GM12878 (cell line): ENCODE measurements at regions not wholly inside any gene's neighbourhood (a gene's known extent, or its start where the extent isn't known, plus 50 kb on each side); places are given as distances from the start of the nearest gene placed in this dataset.

Source experiments
- ATAC-seq: fragments of 200-7000 bp; cut with Tn5 transposase; 3 replicates; pipeline ENCODE4 v1.9.1; 2020; ENCODE audit warnings: mild to moderate bottlenecking, moderate library complexity
- BruUV-seq: library from RNA; stranded (reverse); fragments of 400-500 nt; replicated peaks from 2 replicates; lab custom pipeline; 2021; lab: Mats Ljungman, UMichigan
- CTCF ChIA-PET: fragments of 300-600 bp; sonication (Branson Sonifier 250); formaldehyde crosslinking; extraction: SDS; loops from one replicate; lab custom pipeline; 2021; ENCODE audit warnings: inconsistent platforms; lab: Yijun Ruan, JAX
- POLR2A ChIA-PET: fragments of 350-600 bp; formaldehyde crosslinking; extraction: SDS; loops from one replicate; lab custom pipeline; 2021; ENCODE audit warnings: inconsistent platforms; lab: Charles Lee
- RAD21 ChIA-PET: fragments of 300-600 bp; sonication (Branson Sonifier 250); formaldehyde crosslinking; loops from one replicate; lab custom pipeline; 2023; ENCODE audit warnings: antibody characterized with exemption; ENCODE audit not compliant: unreplicated experiment; lab: Charles Lee
- SMC1A ChIA-PET: fragments of 300-600 bp; sonication (Branson Sonifier 250); formaldehyde crosslinking; loops from one replicate; lab custom pipeline; 2023; ENCODE audit not compliant: unreplicated experiment, uncharacterized antibody; lab: Charles Lee
- DNase-seq: peaks from one replicate; pipeline ENCODE4 v3.0.0-alpha.2; 2011; ENCODE audit warnings: low read depth, low spot score
- FAIRE-seq: peaks from 3 replicates; lab custom pipeline; 2011; peaks lifted over from hg19 to GRCh38; lab: Jason Lieb, UNC
- H2AFZ ChIP-seq: 2 replicates; pipeline ENCODE4 v1.6.0; 2011; ENCODE audit warnings: low read depth, low read length, control low read depth; ENCODE audit not compliant: control insufficient read depth
- H3K27ac ChIP-seq: 2 replicates; pipeline ENCODE4 v1.5.1; 2011; ENCODE audit warnings: control low read depth; ENCODE audit not compliant: control insufficient read depth, insufficient read depth
- H3K27me3 ChIP-seq, 2 experiments: replicated peaks in 1 of 2; 2 replicates each; pipeline versions ENCODE4 v1.6.0 to v1.6.1; 2011; ENCODE audit warnings: low read length in 1 of 2; ENCODE audit not compliant: control insufficient read depth in 2 of 2, insufficient read depth in 2 of 2
- H3K36me3 ChIP-seq, 2 experiments: 2 replicates each; pipeline ENCODE4 v1.5.1; 2011; ENCODE audit warnings: low read length in 1 of 2; ENCODE audit not compliant: control insufficient read depth in 2 of 2, insufficient read depth in 2 of 2
- H3K4me1 ChIP-seq: 2 replicates; pipeline ENCODE4 v1.6.1; 2011; ENCODE audit warnings: mild to moderate bottlenecking, low read length, moderate library complexity, mixed read lengths; ENCODE audit not compliant: control insufficient read depth, insufficient read depth
- H3K4me2 ChIP-seq: 2 replicates; pipeline ENCODE4 v1.6.0; 2011; ENCODE audit warnings: control low read depth; ENCODE audit not compliant: control insufficient read depth, insufficient read depth
- H3K4me3 ChIP-seq: fragments of 200-600 bp; sonication (generic); 2 replicates; pipeline ENCODE4 v1.5.1; 2016
- H3K79me2 ChIP-seq: 2 replicates; pipeline ENCODE4 v1.6.0; 2011; ENCODE audit warnings: low read length; ENCODE audit not compliant: control insufficient read depth, insufficient read depth
- H3K9ac ChIP-seq: 2 replicates; pipeline ENCODE4 v1.8.0; 2011; ENCODE audit warnings: low read length, control low read depth, mixed read lengths; ENCODE audit not compliant: control insufficient read depth, insufficient read depth
- H3K9me3 ChIP-seq: replicated peaks from 3 replicates; pipeline ENCODE4 v1.5.1; 2011; ENCODE audit warnings: mild to moderate bottlenecking, low read length; ENCODE audit not compliant: control insufficient read depth, insufficient read depth
- H4K20me1 ChIP-seq: 2 replicates; pipeline ENCODE4 v1.6.0; 2011; ENCODE audit not compliant: control insufficient read depth, insufficient read depth
- BHLHE40 ChIP-seq, 2 experiments: fragments of 450-650 bp in 1 of 2; IDR thresholded peaks; 2 replicates each; pipeline ENCODE4 v1.6.1; 2011 to 2017; ENCODE audit warnings: low read depth in 2 of 2, borderline replicate concordance in 1 of 2, improper control_type of control experiment in 1 of 2, low read length in 1 of 2, mild to moderate bottlenecking in 1 of 2
- CREM ChIP-seq: IDR thresholded peaks from 2 replicates; pipeline ENCODE4 v1.6.1; 2014; ENCODE audit warnings: antibody characterized with exemption, low read depth
- DPF2 ChIP-seq: fragments of 450-650 bp; IDR thresholded peaks from 2 replicates; pipeline ENCODE4 v1.6.1; 2017; ENCODE audit warnings: mild to moderate bottlenecking
- JUNB ChIP-seq: IDR thresholded peaks from 2 replicates; pipeline ENCODE4 v1.6.1; 2016; ENCODE audit warnings: antibody characterized with exemption, mild to moderate bottlenecking
- NFXL1 ChIP-seq: fragments of 450-650 bp; IDR thresholded peaks from 2 replicates; pipeline ENCODE4 v1.6.1; 2017; ENCODE audit warnings: antibody characterized with exemption, mild to moderate bottlenecking, borderline replicate concordance
- RAD21 ChIP-seq: IDR thresholded peaks from 2 replicates; pipeline ENCODE4 v1.6.1; 2011; ENCODE audit warnings: mild to moderate bottlenecking, low read depth, low read length, moderate library complexity; ENCODE audit not compliant: insufficient read depth
- ZNF24 ChIP-seq: fragments of 450-650 bp; IDR thresholded peaks from 2 replicates; pipeline ENCODE4 v1.6.1; 2017; ENCODE audit warnings: antibody characterized with exemption, mild to moderate bottlenecking
- ZNF622 ChIP-seq: fragments of 450-650 bp; IDR thresholded peaks from 2 replicates; pipeline ENCODE4 v1.6.1; 2017; ENCODE audit warnings: mild to moderate bottlenecking, inconsistent platforms
- WGBS: methylation state at CpG from one replicate; pipeline ENCODE4 v1.1.6; 2016; ENCODE audit warnings: low lambda C conversion rate; ENCODE audit not compliant: insufficient replicate concordance, insufficient coverage; ENCODE audit errors: missing lambda C conversion rate; 5-methylcytosine and 5-hydroxymethylcytosine counted together
- in situ Hi-C: fragments of 300-500 bp; cut with MboI; formaldehyde crosslinking; loops from 9 replicates; pipeline ENCODE4 v1.14.3; 2018; ENCODE audit warnings: mixed read lengths
- intact Hi-C: fragments of 100-400 bp; cut with micrococcal nuclease; formaldehyde crosslinking; loops from one replicate; pipeline ENCODE4 v1.14.2; 2022; ENCODE audit not compliant: unreplicated experiment
- TF ChIP-seq, protein P1 (sequence below): fragments of 150-350 bp; IDR thresholded peaks from 2 replicates; pipeline ENCODE4 v1.6.1; 2016; ENCODE audit warnings: low read depth, low read length
- TF ChIP-seq, protein P2 (sequence below): fragments of 450-650 bp; IDR thresholded peaks from 2 replicates; pipeline ENCODE4 v1.6.1; 2017; ENCODE audit warnings: antibody characterized with exemption, mild to moderate bottlenecking, moderate library complexity
- TF ChIP-seq, protein P3 (sequence below): fragments of 450-650 bp; IDR thresholded peaks from 2 replicates; pipeline ENCODE4 v1.6.1; 2017; ENCODE audit warnings: mild to moderate bottlenecking, moderate library complexity
- TF ChIP-seq, protein P4 (sequence below): IDR thresholded peaks from 2 replicates; pipeline ENCODE4 v1.6.1; 2012; ENCODE audit warnings: low read depth, low read length, improper control_type of control experiment

DNA sequence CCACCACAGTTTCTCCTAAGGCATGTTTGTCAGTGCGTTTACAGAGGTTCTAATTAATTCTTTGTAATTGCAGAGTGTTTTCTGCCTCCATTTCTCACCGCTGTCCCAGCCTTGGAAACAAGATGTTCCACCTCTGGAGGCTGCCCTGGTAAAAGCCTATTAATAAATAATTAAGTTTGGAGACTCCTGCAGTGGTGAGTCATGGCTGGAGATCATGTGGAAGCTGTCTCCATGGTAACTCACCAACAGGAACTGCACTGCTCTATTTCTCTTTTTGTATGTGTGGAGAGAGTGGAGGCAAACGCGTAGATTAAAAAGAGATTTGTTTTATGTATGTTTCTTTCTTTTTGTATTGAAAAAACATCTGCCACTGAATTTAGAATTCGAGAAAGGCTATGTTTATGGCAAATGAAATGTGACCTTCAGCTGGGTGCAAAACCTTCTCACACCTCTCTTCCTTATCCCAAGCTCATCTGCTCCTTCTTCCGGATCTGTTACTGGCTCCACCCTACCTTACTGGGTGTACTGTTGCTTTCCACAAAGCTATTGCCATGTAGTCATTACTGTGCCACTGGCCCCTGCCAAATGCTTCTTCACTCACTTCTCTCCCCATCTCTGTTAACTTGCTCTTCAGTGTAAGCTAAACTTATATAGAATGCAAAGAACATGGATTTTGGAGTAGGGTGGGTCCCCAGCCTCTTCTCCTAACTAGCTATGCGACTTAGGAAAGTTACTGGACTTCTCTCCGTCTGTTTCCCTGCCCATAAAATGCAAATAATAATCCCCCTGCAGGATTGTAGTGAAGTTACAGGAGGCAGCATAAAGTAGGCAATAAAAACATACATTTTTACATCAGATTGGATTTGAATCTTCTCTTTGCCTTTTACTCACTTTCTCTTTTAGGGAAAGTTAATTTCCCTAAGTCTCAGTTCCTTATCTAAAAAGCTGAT is 778.5 kb downstream of the NTRK3 start:
- ATAC-seq (no peak), FAIRE-seq (no peak), DNase-seq (no peak)
- BruUV-seq = no TSS peak
- RAD21 ChIA-PET = no interaction called here
- intact Hi-C loops = no loop called here
- Histone ChIP-seq H3K4me2 (no peak overlapping the region), H3K79me2 (no peaks in the 10 kb centered on the region), H3K4me3 (no peak overlapping the region), H3K36me3 (no peaks in the 10 kb centered on the region), H4K20me1 (no peaks in the 10 kb centered on the region), H3K27ac (no peak overlapping the region), H3K9ac (no peak overlapping the region), H3K27me3 (no peaks in the 10 kb centered on the region), H3K9me3 (no peaks in the 10 kb centered on the region), H3K4me1 (no peaks in the 10 kb centered on the region), H2AFZ (no peak overlapping the region)
- CTCF ChIA-PET = no interaction called here
- SMC1A ChIA-PET = interaction anchor here (1.5 kb wide), 2 partner anchors 16 to 25 kb away, joined by 3 to 4 read pairs; no protein-coding TSS in a partner anchor
- in situ Hi-C loops = no loop called here
- WGBS = under 1% methylated on average over 8 of the region's 8 CpGs
- POLR2A ChIA-PET = no interaction called here
- TF ChIP-seq ZNF24 (no peak), DPF2 (no peak), JUNB (no peak), CREM (no peak), RAD21 (no peak), NFXL1 (no peak), BHLHE40 (IDR thresholded peaks at IDR 0.05; ENCODE audit: borderline replicate concordance in 1 of 2, low read depth in 2 of 2, low read length in 1 of 2) (no peak), ZNF622 (no peak)
- TF ChIP-seq, protein P1, sequence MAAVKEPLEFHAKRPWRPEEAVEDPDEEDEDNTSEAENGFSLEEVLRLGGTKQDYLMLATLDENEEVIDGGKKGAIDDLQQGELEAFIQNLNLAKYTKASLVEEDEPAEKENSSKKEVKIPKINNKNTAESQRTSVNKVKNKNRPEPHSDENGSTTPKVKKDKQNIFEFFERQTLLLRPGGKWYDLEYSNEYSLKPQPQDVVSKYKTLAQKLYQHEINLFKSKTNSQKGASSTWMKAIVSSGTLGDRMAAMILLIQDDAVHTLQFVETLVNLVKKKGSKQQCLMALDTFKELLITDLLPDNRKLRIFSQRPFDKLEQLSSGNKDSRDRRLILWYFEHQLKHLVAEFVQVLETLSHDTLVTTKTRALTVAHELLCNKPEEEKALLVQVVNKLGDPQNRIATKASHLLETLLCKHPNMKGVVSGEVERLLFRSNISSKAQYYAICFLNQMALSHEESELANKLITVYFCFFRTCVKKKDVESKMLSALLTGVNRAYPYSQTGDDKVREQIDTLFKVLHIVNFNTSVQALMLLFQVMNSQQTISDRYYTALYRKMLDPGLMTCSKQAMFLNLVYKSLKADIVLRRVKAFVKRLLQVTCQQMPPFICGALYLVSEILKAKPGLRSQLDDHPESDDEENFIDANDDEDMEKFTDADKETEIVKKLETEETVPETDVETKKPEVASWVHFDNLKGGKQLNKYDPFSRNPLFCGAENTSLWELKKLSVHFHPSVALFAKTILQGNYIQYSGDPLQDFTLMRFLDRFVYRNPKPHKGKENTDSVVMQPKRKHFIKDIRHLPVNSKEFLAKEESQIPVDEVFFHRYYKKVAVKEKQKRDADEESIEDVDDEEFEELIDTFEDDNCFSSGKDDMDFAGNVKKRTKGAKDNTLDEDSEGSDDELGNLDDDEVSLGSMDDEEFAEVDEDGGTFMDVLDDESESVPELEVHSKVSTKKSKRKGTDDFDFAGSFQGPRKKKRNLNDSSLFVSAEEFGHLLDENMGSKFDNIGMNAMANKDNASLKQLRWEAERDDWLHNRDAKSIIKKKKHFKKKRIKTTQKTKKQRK = no peak
- TF ChIP-seq, protein P2, sequence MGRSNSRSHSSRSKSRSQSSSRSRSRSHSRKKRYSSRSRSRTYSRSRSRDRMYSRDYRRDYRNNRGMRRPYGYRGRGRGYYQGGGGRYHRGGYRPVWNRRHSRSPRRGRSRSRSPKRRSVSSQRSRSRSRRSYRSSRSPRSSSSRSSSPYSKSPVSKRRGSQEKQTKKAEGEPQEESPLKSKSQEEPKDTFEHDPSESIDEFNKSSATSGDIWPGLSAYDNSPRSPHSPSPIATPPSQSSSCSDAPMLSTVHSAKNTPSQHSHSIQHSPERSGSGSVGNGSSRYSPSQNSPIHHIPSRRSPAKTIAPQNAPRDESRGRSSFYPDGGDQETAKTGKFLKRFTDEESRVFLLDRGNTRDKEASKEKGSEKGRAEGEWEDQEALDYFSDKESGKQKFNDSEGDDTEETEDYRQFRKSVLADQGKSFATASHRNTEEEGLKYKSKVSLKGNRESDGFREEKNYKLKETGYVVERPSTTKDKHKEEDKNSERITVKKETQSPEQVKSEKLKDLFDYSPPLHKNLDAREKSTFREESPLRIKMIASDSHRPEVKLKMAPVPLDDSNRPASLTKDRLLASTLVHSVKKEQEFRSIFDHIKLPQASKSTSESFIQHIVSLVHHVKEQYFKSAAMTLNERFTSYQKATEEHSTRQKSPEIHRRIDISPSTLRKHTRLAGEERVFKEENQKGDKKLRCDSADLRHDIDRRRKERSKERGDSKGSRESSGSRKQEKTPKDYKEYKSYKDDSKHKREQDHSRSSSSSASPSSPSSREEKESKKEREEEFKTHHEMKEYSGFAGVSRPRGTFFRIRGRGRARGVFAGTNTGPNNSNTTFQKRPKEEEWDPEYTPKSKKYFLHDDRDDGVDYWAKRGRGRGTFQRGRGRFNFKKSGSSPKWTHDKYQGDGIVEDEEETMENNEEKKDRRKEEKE = no peak
- TF ChIP-seq, protein P3, sequence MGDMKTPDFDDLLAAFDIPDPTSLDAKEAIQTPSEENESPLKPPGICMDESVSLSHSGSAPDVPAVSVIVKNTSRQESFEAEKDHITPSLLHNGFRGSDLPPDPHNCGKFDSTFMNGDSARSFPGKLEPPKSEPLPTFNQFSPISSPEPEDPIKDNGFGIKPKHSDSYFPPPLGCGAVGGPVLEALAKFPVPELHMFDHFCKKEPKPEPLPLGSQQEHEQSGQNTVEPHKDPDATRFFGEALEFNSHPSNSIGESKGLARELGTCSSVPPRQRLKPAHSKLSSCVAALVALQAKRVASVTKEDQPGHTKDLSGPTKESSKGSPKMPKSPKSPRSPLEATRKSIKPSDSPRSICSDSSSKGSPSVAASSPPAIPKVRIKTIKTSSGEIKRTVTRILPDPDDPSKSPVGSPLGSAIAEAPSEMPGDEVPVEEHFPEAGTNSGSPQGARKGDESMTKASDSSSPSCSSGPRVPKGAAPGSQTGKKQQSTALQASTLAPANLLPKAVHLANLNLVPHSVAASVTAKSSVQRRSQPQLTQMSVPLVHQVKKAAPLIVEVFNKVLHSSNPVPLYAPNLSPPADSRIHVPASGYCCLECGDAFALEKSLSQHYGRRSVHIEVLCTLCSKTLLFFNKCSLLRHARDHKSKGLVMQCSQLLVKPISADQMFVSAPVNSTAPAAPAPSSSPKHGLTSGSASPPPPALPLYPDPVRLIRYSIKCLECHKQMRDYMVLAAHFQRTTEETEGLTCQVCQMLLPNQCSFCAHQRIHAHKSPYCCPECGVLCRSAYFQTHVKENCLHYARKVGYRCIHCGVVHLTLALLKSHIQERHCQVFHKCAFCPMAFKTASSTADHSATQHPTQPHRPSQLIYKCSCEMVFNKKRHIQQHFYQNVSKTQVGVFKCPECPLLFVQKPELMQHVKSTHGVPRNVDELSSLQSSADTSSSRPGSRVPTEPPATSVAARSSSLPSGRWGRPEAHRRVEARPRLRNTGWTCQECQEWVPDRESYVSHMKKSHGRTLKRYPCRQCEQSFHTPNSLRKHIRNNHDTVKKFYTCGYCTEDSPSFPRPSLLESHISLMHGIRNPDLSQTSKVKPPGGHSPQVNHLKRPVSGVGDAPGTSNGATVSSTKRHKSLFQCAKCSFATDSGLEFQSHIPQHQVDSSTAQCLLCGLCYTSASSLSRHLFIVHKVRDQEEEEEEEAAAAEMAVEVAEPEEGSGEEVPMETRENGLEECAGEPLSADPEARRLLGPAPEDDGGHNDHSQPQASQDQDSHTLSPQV = no peak
- TF ChIP-seq, protein P4, sequence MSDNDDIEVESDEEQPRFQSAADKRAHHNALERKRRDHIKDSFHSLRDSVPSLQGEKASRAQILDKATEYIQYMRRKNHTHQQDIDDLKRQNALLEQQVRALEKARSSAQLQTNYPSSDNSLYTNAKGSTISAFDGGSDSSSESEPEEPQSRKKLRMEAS = no peak
